Suprapubic skin (tissue), 4 donors: ENCODE measurements at regions not wholly inside any gene's neighbourhood (a gene's known extent, or its start where the extent isn't known, plus 50 kb on each side); places are given as distances from the start of the nearest gene placed in this dataset.

Experiments
- POLR2A ChIP-seq, 2 donors: fragments of 450-650 bp; IDR thresholded peaks; one replicate each; pipeline ENCODE4 v1.6.1; 2017; ENCODE audit warnings: antibody characterized with exemption in 2 of 2, mild to moderate bottlenecking in 2 of 2, moderate library complexity in 2 of 2
- POLR2AphosphoS5 ChIP-seq, 3 donors: sonication (generic); formaldehyde crosslinking; IDR thresholded peaks; one replicate each; pipeline ENCODE4 v1.6.1; 2017; ENCODE audit warnings: antibody characterized with exemption in 3 of 3
- TF ChIP-seq, protein P1 (sequence below), 2 donors: fragments of 200-600 bp in 1 of 2; fragments of 450-650 bp in 1 of 2; sonication (generic) in 1 of 2; IDR thresholded peaks; one replicate each; pipeline ENCODE4 v1.5.1; 2016 to 2019; ENCODE audit warnings: antibody characterized with exemption in 2 of 2, mild to moderate bottlenecking in 1 of 2, moderate library complexity in 1 of 2

DNA sequence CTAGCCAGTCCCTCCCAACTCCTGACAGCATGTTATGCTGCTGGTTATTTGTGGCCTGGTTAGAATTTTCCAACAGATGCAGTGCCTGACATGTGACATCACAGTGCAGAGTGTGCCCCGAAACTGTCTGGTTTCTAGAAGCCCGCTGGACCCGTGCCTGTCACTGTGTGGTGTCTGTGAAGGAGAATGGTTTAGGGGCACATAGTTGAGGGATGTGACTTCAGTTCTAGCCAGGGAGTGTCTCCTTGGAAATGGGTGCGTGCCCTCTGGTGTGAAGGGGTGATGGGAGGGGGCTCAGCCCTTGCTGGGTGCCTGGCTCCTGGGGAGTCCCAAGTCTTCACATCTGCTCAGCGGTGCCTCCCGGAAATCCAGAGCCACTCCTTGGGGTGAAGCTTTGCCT is 303.6 kb downstream of the GLRX3 start:
- no peak for TF ChIP-seq POLR2A (IDR thresholded peaks at IDR 0.05)
- TF ChIP-seq, protein P1, sequence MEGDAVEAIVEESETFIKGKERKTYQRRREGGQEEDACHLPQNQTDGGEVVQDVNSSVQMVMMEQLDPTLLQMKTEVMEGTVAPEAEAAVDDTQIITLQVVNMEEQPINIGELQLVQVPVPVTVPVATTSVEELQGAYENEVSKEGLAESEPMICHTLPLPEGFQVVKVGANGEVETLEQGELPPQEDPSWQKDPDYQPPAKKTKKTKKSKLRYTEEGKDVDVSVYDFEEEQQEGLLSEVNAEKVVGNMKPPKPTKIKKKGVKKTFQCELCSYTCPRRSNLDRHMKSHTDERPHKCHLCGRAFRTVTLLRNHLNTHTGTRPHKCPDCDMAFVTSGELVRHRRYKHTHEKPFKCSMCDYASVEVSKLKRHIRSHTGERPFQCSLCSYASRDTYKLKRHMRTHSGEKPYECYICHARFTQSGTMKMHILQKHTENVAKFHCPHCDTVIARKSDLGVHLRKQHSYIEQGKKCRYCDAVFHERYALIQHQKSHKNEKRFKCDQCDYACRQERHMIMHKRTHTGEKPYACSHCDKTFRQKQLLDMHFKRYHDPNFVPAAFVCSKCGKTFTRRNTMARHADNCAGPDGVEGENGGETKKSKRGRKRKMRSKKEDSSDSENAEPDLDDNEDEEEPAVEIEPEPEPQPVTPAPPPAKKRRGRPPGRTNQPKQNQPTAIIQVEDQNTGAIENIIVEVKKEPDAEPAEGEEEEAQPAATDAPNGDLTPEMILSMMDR (IDR thresholded peaks at IDR 0.05) = no peak
- TF ChIP-seq POLR2AphosphoS5 (IDR thresholded peaks at IDR 0.05) = no peak
